COLO668 (cell line): ENCODE measurements at regions not wholly inside any gene's neighbourhood (a gene's known extent, or its start where the extent isn't known, plus 50 kb on each side); places are given as distances from the start of the nearest gene placed in this dataset.
A peak's percentile ranks its signal among the peaks of the same experiment; 100 is the strongest.
"Not testable (repeated sequence)": the region's sequence is repeated elsewhere in the genome, so short reads cannot be mapped to it uniquely, and the experiment has no call there.

Source experiments
- DNase-seq: peaks from one replicate; lab custom pipeline; 2025; ENCODE audit not compliant: unreplicated experiment; lab: John Stamatoyannopoulos, UW

DNA sequence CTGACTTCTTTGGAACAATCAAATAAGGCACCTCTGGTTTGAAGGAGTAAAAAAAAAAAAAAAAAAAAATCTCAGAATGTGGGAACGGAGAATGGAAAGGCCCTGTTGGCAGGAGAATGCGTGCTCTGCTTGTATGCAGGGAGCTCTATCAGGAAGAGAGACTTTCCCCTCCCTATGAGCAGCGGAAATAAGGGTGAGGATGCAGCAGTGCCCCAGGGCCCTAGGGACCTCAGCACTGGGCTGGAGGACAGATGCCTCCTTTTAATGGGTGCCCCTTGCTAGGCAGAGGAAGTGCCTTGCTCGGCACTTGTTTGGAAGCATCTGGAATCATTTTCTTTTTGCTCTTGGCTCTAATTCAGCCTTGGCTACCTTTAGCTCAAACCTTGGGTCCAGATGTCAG is 283.4 kb upstream of the NBPF12 start:
- DNase-seq: not testable (repeated sequence)

DNA sequence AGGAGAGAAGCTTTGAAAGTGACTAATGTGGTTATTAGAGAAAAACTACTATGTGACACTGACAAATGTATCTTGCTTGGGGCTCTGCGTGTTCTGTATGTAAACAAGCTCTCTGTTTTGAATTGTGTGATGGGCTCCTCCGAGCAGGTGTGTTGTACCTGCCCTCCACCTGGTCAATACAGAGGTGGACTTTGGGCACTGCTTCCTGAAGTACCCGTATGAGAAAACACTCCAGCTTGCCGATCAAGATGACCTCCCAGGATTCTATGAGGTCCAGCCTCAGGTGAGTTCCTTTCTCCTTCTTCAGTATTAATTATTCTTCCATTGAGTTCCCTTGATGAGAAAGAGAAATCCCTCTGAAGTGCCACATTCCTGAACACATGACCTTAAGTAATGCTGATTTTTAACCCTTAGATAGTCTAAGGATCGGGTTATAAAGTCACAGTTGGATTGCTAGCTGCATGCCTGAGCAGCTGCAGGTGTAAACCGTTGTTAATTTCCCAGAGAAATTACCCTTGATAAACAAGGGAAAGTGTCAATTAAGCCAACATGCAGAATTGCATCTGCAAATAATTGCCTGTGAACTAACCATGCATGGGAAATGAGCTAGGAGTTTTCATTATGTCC is 292.0 kb upstream of the NBPF12 start:
- peak; percentile 35 for DNase-seq

DNA sequence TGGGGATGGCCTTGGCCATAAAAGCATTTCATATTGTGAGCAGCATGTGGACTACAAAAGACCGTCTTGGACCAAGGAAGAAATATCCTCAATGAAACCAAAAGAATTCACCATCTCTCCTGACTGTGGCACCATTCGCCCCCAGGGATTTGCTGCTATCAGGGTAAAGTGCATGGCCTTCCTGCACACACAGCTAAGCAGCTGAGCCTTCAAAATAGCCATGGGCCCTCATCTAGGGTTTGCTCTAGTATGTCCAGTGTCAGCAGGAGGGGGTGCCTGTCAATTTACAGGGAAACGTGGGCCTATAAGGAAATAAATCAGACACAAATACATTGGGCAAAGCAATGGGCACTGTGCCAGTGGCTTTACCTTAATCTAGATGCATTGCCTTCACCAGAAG is 296.6 kb upstream of the NBPF12 start:
- not testable (repeated sequence) for DNase-seq

DNA sequence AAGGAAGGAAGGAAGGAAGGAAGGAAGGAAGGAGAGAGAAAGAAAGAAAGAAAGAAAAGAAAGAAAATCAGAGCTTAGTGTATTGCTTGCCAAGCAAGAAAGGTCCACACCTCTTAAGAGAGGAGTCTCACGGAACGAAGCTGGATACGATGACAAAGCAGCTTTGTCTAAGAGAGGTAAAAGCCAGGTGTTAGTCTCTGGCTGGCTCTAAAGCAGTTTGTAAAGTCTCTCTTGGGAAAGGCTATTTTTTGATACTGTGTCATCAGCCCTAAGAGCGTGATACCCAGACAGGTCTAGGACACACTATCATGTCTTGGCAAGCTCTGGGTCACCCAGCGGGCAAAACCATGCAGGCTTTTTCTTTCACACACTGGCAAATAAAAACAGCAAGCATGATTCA is 297.5 kb upstream of the NBPF12 start:
- not testable (repeated sequence) for DNase-seq

DNA sequence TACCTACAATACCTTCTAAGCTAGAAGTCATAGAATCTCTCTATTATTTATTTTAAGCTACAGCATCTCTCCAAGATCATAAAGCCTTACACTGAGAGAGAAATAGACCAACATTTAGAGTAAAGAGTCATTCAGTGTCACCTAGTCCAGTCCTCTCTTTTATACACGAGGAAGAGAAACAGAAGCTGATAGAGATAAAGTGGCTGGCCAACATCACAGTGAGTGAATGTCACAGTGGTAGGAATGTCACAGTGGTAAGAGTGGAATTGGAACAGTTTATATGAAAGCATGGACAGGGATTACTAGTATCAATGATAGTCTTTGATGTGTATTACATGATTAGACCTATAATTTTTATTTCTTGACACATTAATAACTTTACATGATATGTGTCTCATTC is 307.8 kb upstream of the NBPF12 start:
- not testable (repeated sequence) for DNase-seq

DNA sequence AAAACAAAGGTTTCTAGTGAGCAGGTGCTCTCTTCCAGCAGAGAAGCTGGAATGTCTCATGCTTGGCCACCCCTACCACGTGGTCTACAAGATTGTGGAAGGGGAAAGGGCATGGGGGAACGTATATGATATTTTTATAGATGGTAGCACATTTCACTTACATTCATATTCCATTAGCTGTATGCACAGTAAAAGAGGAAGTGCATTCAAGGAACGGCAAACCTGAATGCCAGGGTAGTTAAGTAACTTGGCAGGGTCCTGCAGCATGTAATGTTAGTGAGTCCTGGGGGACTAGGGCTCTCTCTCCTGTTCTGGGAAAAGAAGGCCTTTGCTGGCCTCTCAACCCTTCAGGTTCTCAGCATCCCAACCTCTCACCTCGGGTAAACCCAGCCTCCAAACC is 319.5 kb upstream of the NBPF12 start:
- DNase-seq: not testable (repeated sequence)

GRCh38 chr1:146604681-146605080 is 333.4 kb upstream of the NBPF12 start:
- DNase-seq: not testable (repeated sequence)

- not testable (repeated sequence) for DNase-seq
These were observed 337.3 kb upstream of the NBPF12 start for GRCh38 chr1:146600720-146601307.

DNA sequence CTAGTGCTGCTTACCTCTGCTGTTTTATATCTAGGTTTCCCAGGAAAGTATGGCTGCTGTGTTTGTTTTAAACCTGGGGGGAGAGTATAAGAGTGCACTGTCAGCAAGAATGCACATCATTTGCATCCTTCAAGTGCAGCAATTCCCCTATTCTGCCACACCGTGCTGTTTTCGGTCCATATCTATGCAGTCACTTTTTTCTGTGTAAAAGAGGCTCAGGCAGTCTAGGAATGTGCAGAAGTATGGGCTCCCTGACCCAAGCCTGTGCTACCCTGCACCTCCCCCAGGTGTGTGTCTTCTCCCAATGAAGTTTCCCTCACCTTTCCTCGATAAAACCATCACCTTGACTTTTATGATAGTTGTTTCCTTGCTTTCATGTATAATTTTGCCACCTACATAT is 338.2 kb upstream of the NBPF12 start:
- not testable (repeated sequence) for DNase-seq

DNA sequence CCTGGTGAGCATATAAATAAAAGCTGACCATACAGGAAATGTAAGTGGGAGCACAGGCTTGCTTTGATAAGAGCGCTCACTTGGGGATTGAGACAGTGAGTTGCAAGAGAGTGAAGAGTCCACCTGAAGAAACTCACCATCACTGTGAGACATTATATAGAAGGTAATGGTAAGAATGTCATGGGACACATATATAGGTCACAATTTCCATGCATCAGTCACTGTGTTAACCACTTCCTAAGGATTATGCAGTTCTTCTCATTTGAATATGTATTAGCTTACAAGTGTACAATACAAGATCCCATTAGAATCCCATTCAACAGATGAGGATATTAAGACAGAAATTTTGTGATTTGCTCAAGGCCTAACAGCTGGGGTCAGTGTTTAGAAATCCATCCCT is 352.4 kb upstream of the NOTCH2NLA start:
- DNase-seq: not testable (repeated sequence)

DNA sequence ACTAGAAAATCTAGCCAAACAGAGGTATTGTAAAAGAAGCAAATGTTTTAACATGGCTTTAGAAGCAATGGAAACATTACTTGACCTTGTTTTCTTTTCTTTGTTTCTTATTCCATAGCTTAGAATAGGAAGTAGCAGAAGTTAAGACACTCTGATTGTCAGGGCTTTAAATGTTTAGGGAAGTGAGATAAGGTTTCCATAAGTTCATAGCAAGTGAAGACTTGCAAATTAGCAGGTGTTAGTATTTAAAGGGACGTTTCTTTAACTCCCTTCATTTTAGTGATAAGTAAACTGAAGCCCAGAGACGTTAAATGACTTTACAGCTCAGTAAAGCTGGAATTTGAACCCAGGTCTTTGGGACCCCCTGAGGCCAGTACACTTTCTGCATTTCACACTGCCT is 338.7 kb upstream of the NOTCH2NLA start:
- DNase-seq: not testable (repeated sequence)

GRCh38 chr1:146558032-146558431 is 329.2 kb upstream of the NOTCH2NLA start:
- DNase-seq: not testable (repeated sequence)

- DNase-seq: not testable (repeated sequence)
These were observed 327.6 kb upstream of the NOTCH2NLA start for GRCh38 chr1:146556405-146556804.

- DNase-seq: not testable (repeated sequence)
These were observed 323.6 kb upstream of the NOTCH2NLA start for GRCh38 chr1:146552414-146552813.

GRCh38 chr1:146548684-146549083 is 319.9 kb upstream of the NOTCH2NLA start:
- not testable (repeated sequence) for DNase-seq

- not testable (repeated sequence) for DNase-seq
These were observed 317.4 kb upstream of the NOTCH2NLA start for GRCh38 chr1:146546189-146546588.

GRCh38 chr1:146537775-146538373 is 309.1 kb upstream of the NOTCH2NLA start:
- not testable (repeated sequence) for DNase-seq

GRCh38 chr1:146536028-146536427 is 307.2 kb upstream of the NOTCH2NLA start:
- not testable (repeated sequence) for DNase-seq

- not testable (repeated sequence) for DNase-seq
These were observed 306.8 kb upstream of the NOTCH2NLA start for GRCh38 chr1:146535575-146535974.

GRCh38 chr1:146530958-146531357 is 302.1 kb upstream of the NOTCH2NLA start:
- DNase-seq: not testable (repeated sequence)

- DNase-seq: not testable (repeated sequence)
These were observed 294.0 kb upstream of the NOTCH2NLA start for GRCh38 chr1:146522812-146523211.

DNA sequence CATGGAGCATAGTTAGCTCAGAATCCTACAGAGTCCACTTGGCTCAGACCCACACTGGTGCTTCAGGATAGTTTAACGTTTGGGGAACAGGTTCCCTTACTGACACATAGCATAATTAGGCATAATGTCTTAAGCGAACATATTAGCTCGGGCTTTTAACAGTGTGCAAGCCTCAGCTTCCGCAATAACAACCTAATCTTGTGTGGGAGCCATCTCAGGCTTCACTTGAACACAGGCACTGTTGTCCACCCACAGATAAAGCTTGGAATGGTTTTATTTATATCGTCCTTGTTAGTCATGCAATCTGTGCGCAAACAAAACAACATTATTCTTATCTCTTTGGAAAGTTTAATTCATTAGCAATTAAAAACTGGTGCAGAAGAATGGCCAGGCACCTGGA is 293.5 kb upstream of the NOTCH2NLA start:
- DNase-seq: not testable (repeated sequence)
